ENCODE measurements at regions not wholly inside any gene's neighbourhood (a gene's known extent, or its start where the extent isn't known, plus 50 kb on each side); places are given as distances from the start of the nearest gene placed in this dataset.

DNA sequence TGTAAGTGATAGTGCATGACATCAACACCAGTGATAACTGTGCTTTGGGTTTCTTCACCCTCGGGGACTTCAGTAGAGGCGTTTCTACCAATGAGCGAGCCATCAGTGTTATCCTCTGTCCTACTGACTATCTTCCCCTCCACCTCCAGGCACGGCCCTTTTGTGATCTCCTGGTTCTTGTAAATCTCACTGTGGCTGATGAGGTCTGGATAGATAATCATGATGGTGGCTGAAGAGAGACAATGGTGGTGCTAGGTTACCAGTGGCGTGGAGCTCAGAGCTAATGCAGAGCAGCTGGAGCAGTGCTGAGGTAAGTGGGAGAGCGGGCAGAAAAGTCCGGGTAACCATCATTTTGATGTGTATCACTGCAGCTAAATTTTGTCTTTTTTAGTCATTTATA is 816.6 kb downstream of the GLUD2 start:
- TF ChIP-seq, protein P1, sequence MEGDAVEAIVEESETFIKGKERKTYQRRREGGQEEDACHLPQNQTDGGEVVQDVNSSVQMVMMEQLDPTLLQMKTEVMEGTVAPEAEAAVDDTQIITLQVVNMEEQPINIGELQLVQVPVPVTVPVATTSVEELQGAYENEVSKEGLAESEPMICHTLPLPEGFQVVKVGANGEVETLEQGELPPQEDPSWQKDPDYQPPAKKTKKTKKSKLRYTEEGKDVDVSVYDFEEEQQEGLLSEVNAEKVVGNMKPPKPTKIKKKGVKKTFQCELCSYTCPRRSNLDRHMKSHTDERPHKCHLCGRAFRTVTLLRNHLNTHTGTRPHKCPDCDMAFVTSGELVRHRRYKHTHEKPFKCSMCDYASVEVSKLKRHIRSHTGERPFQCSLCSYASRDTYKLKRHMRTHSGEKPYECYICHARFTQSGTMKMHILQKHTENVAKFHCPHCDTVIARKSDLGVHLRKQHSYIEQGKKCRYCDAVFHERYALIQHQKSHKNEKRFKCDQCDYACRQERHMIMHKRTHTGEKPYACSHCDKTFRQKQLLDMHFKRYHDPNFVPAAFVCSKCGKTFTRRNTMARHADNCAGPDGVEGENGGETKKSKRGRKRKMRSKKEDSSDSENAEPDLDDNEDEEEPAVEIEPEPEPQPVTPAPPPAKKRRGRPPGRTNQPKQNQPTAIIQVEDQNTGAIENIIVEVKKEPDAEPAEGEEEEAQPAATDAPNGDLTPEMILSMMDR (IDR thresholded peaks at IDR 0.05; ENCODE audit: low read depth, low read length), result no peak
- no peak for TF ChIP-seq POLR2A (IDR thresholded peaks at IDR 0.05; ENCODE audit: extremely low read depth, insufficient read length)
- TF ChIP-seq, protein P2, sequence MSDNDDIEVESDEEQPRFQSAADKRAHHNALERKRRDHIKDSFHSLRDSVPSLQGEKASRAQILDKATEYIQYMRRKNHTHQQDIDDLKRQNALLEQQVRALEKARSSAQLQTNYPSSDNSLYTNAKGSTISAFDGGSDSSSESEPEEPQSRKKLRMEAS (IDR thresholded peaks at IDR 0.05; ENCODE audit: low read depth, low read length), result no peak

Measured in NB4 (cell line).